Peyer's patch (tissue), 4 donors: ENCODE measurements at regions not wholly inside any gene's neighbourhood (a gene's known extent, or its start where the extent isn't known, plus 50 kb on each side); places are given as distances from the start of the nearest gene placed in this dataset.
"Not testable (repeated sequence)": the region's sequence is repeated elsewhere in the genome, so short reads cannot be mapped to it uniquely, and the experiment has no call there.

Experiments used
- DNase-seq, 3 donors: peaks; one replicate each; pipeline ENCODE4 v3.0.0-alpha.2; 2017 to 2019
- H3K27ac ChIP-seq, 4 donors: fragments of 200-600 bp; sonication (generic); one replicate each; pipeline ENCODE4 v1.5.1; 2016 to 2019
- H3K27me3 ChIP-seq, 2 donors: fragments of 200-600 bp; sonication (generic); one replicate each; pipeline ENCODE4 v1.5.1; 2019
- H3K36me3 ChIP-seq, 3 donors: fragments of 200-600 bp; sonication (generic); one replicate each; pipeline ENCODE4 v1.5.1; 2016 to 2019
- H3K4me1 ChIP-seq, 4 donors: fragments of 200-600 bp; sonication (generic); one replicate each; pipeline ENCODE4 v1.5.1; 2016 to 2019
- H3K4me3 ChIP-seq, 4 donors: fragments of 200-600 bp; sonication (generic); 1 replicate in 3 of 4; 2 replicates in 1 of 4; pipeline ENCODE4 v1.5.1; 2016 to 2019; ENCODE audit warnings: mild to moderate bottlenecking in 1 of 4
- H3K9me3 ChIP-seq, 4 donors: fragments of 200-600 bp; sonication (generic); one replicate each; pipeline ENCODE4 v1.5.1; 2016 to 2019; ENCODE audit warnings: mild to moderate bottlenecking in 1 of 4
- CTCF ChIP-seq, 6 experiments: fragments of 450-650 bp in 4 of 6; fragments of 200-600 bp in 2 of 6; sonication (generic) in 1 of 6; IDR thresholded peaks; one replicate each; pipeline ENCODE4 v1.5.1; 2017 to 2019; ENCODE audit warnings: antibody characterized with exemption in 6 of 6, mild to moderate bottlenecking in 3 of 6, moderate library complexity in 1 of 6
- POLR2A ChIP-seq, 2 donors: fragments of 450-650 bp; IDR thresholded peaks; one replicate each; pipeline ENCODE4 v1.5.1; 2017; ENCODE audit warnings: antibody characterized with exemption in 2 of 2, mild to moderate bottlenecking in 2 of 2, moderate library complexity in 2 of 2

GRCh38 chr1:219326843-219327242 is 153.2 kb downstream of the LYPLAL1 start:
- Histone ChIP-seq H3K27ac (no peak overlapping the region), H3K9me3 (no peaks in the 10 kb centered on the region), H3K36me3 (no peaks in the 10 kb centered on the region), H3K4me1 (no peaks in the 10 kb centered on the region), H3K4me3 (no peak overlapping the region), H3K27me3 (no peaks in the 10 kb centered on the region)
- TF ChIP-seq CTCF (IDR thresholded peaks at IDR 0.05) (no peak), POLR2A (IDR thresholded peaks at IDR 0.05) (no peak)
- DNase-seq: no peak

GRCh38 chr1:219325368-219325742 is 151.7 kb downstream of the LYPLAL1 start:
- DNase-seq: no peak
- Histone ChIP-seq H3K4me3 (no peak overlapping the region), H3K4me1 (no peaks in the 10 kb centered on the region), H3K9me3 (no peaks in the 10 kb centered on the region), H3K27me3 (no peaks in the 10 kb centered on the region), H3K36me3 (no peaks in the 10 kb centered on the region), H3K27ac (no peak overlapping the region)
- no peak for TF ChIP-seq POLR2A (IDR thresholded peaks at IDR 0.05)
- TF ChIP-seq CTCF (IDR thresholded peaks at IDR 0.05): no peak

- no peaks in the 10 kb centered on the region for H3K9me3 ChIP-seq
- DNase-seq: no peak
- H3K36me3 ChIP-seq: no peaks in the 10 kb centered on the region
- no peaks in the 10 kb centered on the region for H3K4me1 ChIP-seq
- no peak for TF ChIP-seq POLR2A (IDR thresholded peaks at IDR 0.05)
- no peak for TF ChIP-seq CTCF (IDR thresholded peaks at IDR 0.05)
- no peaks in the 10 kb centered on the region for H3K27me3 ChIP-seq
- H3K27ac ChIP-seq: no peak overlapping the region
- no peak overlapping the region for H3K4me3 ChIP-seq
These were observed 151.1 kb downstream of the LYPLAL1 start for GRCh38 chr1:219324629-219325367.

GRCh38 chr1:219324171-219324570 is 150.5 kb downstream of the LYPLAL1 start:
- no peak overlapping the region for H3K27ac ChIP-seq
- H3K4me3 ChIP-seq: no peak overlapping the region
- no peaks in the 10 kb centered on the region for H3K27me3 ChIP-seq
- H3K36me3 ChIP-seq: no peaks in the 10 kb centered on the region
- no peaks in the 10 kb centered on the region for H3K4me1 ChIP-seq
- TF ChIP-seq CTCF (IDR thresholded peaks at IDR 0.05) (no peak), POLR2A (IDR thresholded peaks at IDR 0.05) (no peak)
- no peaks in the 10 kb centered on the region for H3K9me3 ChIP-seq
- no peak for DNase-seq

- H3K36me3 ChIP-seq: no peaks in the 10 kb centered on the region
- H3K4me1 ChIP-seq: no peaks in the 10 kb centered on the region
- DNase-seq: no peak
- TF ChIP-seq POLR2A (IDR thresholded peaks at IDR 0.05): no peak
- no peak for TF ChIP-seq CTCF (IDR thresholded peaks at IDR 0.05)
- H3K4me3 ChIP-seq: no peak overlapping the region
- no peaks in the 10 kb centered on the region for H3K27me3 ChIP-seq
- no peak overlapping the region for H3K27ac ChIP-seq
- H3K9me3 ChIP-seq: no peaks in the 10 kb centered on the region
These were observed 149.7 kb downstream of the LYPLAL1 start for GRCh38 chr1:219323426-219323825.

- TF ChIP-seq CTCF (IDR thresholded peaks at IDR 0.05) (no peak), POLR2A (IDR thresholded peaks at IDR 0.05) (no peak)
- H3K4me3 ChIP-seq: no peak overlapping the region
These were observed 149.1 kb downstream of the LYPLAL1 start for GRCh38 chr1:219322766-219323165.

GRCh38 chr1:219320563-219320962 is 146.9 kb downstream of the LYPLAL1 start:
- not testable (repeated sequence) for H3K4me1 ChIP-seq, H3K27ac ChIP-seq, H3K4me3 ChIP-seq

More at GRCh38 chr1:219322766-219323165, 149.1 kb downstream of the LYPLAL1 start:
- DNase-seq: no peak
- Histone ChIP-seq H3K9me3 (no peaks in the 10 kb centered on the region), H3K4me1 (no peaks in the 10 kb centered on the region), H3K27me3 (no peaks in the 10 kb centered on the region), H3K27ac (no peak overlapping the region), H3K36me3 (no peaks in the 10 kb centered on the region)

More at GRCh38 chr1:219320563-219320962, 146.9 kb downstream of the LYPLAL1 start:
- not testable (repeated sequence) for H3K9me3 ChIP-seq, H3K36me3 ChIP-seq, DNase-seq, H3K27me3 ChIP-seq
